ENCODE measurements at regions not wholly inside any gene's neighbourhood (a gene's known extent, or its start where the extent isn't known, plus 50 kb on each side); places are given as distances from the start of the nearest gene placed in this dataset.

GRCh38 chr2:58904095-58904494, 663.0 kb upstream of the FANCL start:
- Histone ChIP-seq H3K9me3 (ENCODE audit: insufficient read depth, low read length, severe bottlenecking) (no peaks in the 10 kb centered on the region), H3K27ac (ENCODE audit: low read length) (no peak overlapping the region), H3K36me3 (ENCODE audit: insufficient read depth, low read length) (no peaks in the 10 kb centered on the region), H3K4me1 (ENCODE audit: insufficient read depth, low read length) (no peaks in the 10 kb centered on the region), H3K4me2 (ENCODE audit: insufficient read depth, low read length) (no peak overlapping the region), H3K27me3 (ENCODE audit: insufficient read depth, low read length, poor library complexity) (peaks cover 7% of the 10 kb centered on the region), H3K9ac (ENCODE audit: low read depth, low read length) (no peak overlapping the region), H4K20me1 (ENCODE audit: insufficient read depth, low read length) (peaks cover 2% of the 10 kb centered on the region; the same call in 1 of the 2 replicates), H3K4me3 (ENCODE audit: low read depth in 1 of 2, low read length in 2 of 2) (no peak overlapping the region), H3K79me2 (ENCODE audit: insufficient read depth, low read length) (no peaks in the 10 kb centered on the region), H2AFZ (ENCODE audit: low read depth, low read length) (no peak overlapping the region)
- ATAC-seq (ENCODE audit: insufficient read depth, low read depth), result no peak
- no peak for DNase-seq
- TF ChIP-seq CTCF (IDR thresholded peaks at IDR 0.05; ENCODE audit: borderline replicate concordance, extremely low read depth, low read length, poor library complexity, severe bottlenecking), result no peak
- TF ChIP-seq EZH2 (IDR thresholded peaks at IDR 0.05; ENCODE audit: borderline replicate concordance, low read depth, low read length, severe bottlenecking), result no peak

- Histone ChIP-seq H3K9me3 (ENCODE audit: insufficient read depth, low read length, severe bottlenecking) (no peaks in the 10 kb centered on the region), H3K4me1 (ENCODE audit: insufficient read depth, low read length) (no peaks in the 10 kb centered on the region), H3K79me2 (ENCODE audit: insufficient read depth, low read length) (no peaks in the 10 kb centered on the region), H3K36me3 (ENCODE audit: insufficient read depth, low read length) (no peaks in the 10 kb centered on the region), H3K4me3 (ENCODE audit: low read depth in 1 of 2, low read length in 2 of 2) (no peak overlapping the region), H2AFZ (ENCODE audit: low read depth, low read length) (no peak overlapping the region), H3K4me2 (ENCODE audit: insufficient read depth, low read length) (no peak overlapping the region), H4K20me1 (ENCODE audit: insufficient read depth, low read length) (no peaks in the 10 kb centered on the region), H3K9ac (ENCODE audit: low read depth, low read length) (no peak overlapping the region), H3K27me3 (ENCODE audit: insufficient read depth, low read length, poor library complexity) (peaks cover 7% of the 10 kb centered on the region), H3K27ac (ENCODE audit: low read length) (no peak overlapping the region)
- TF ChIP-seq EZH2 (IDR thresholded peaks at IDR 0.05; ENCODE audit: borderline replicate concordance, low read depth, low read length, severe bottlenecking), result no peak
- TF ChIP-seq CTCF (IDR thresholded peaks at IDR 0.05; ENCODE audit: borderline replicate concordance, extremely low read depth, low read length, poor library complexity, severe bottlenecking), result no peak
- no peak for ATAC-seq (ENCODE audit: insufficient read depth, low read depth)
- DNase-seq, result no peak
Measured at GRCh38 chr2:58903427-58903826, 662.3 kb upstream of the FANCL start.

DNA sequence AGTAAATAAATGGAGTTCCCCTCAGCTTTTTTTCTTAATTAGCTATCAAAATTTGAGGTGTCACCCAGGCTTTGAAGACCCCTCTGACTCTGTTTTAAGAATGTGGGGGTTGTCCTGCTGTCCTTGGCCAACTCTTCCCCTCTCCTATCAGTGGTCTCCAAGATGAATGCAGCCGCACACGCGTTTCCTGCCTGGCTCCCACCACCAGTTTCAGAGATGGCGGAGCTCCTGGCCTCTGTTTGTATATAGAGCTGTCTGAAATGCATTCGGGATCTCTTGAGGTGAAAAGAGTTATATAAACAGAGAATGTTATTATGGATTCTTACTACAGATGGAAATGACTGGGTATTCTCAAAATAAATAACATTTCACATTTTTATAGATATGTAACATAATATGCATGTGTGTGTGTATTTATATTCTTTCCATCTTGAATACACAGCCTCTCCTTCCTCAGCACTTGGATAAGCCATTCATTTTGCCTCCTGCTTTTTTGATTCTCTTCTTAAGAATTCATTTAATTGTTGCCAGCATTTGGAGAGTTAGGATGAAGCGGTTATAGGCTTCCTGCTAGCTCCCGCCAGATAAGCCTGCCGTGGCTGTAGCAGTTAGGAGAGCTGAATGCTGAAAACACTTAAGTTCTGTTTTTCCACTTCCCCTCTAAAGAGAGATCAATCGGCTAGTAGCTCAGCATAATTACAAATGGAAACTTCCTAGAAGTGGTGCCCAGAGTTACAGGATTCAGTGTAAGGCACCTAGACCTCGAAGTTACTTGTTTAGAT, 659.3 kb upstream of the FANCL start:
- no peak for TF ChIP-seq CTCF (IDR thresholded peaks at IDR 0.05; ENCODE audit: borderline replicate concordance, extremely low read depth, low read length, poor library complexity, severe bottlenecking)
- TF ChIP-seq EZH2 (IDR thresholded peaks at IDR 0.05; ENCODE audit: borderline replicate concordance, low read depth, low read length, severe bottlenecking), result no peak
- Histone ChIP-seq H3K4me2 (ENCODE audit: insufficient read depth, low read length) (no peak overlapping the region), H3K4me1 (ENCODE audit: insufficient read depth, low read length) (no peaks in the 10 kb centered on the region), H3K27me3 (ENCODE audit: insufficient read depth, low read length, poor library complexity) (peaks cover 11% of the 10 kb centered on the region), H3K9ac (ENCODE audit: low read depth, low read length) (no peak overlapping the region), H3K27ac (ENCODE audit: low read length) (no peak overlapping the region), H3K79me2 (ENCODE audit: insufficient read depth, low read length) (no peaks in the 10 kb centered on the region), H3K9me3 (ENCODE audit: insufficient read depth, low read length, severe bottlenecking) (no peaks in the 10 kb centered on the region), H3K4me3 (ENCODE audit: low read depth in 1 of 2, low read length in 2 of 2) (no peak overlapping the region), H3K36me3 (ENCODE audit: insufficient read depth, low read length) (no peaks in the 10 kb centered on the region), H4K20me1 (ENCODE audit: insufficient read depth, low read length) (no peaks in the 10 kb centered on the region), H2AFZ (ENCODE audit: low read depth, low read length) (no peak overlapping the region)
- no peak for DNase-seq
- ATAC-seq (ENCODE audit: insufficient read depth, low read depth), result no peak
